Dendritic cell treated with granulocyte-macrophage colony-stimulating factor and Interleukin-4, amounts not matched to agents 40 ng/mL and 50 ng/mL, for 4 days (primary cell): ENCODE measurements at regions not wholly inside any gene's neighbourhood (a gene's known extent, or its start where the extent isn't known, plus 50 kb on each side); places are given as distances from the start of the nearest gene placed in this dataset.

Experiments
- H3K27ac Mint-ChIP-seq: one replicate; pipeline ENCODE4 v1.8.0; 2022; ENCODE audit warnings: mild to moderate bottlenecking, mixed read lengths
- H3K27me3 Mint-ChIP-seq: one replicate; pipeline ENCODE4 v1.8.0; 2022; ENCODE audit warnings: mild to moderate bottlenecking, mixed read lengths
- H3K36me3 Mint-ChIP-seq: one replicate; pipeline ENCODE4 v1.8.0; 2022; ENCODE audit warnings: low read depth, mixed read lengths
- H3K4me1 Mint-ChIP-seq: one replicate; pipeline ENCODE4 v1.8.0; 2022; ENCODE audit warnings: low read depth, mixed read lengths
- H3K4me3 Mint-ChIP-seq: one replicate; pipeline ENCODE4 v1.8.0; 2022; ENCODE audit warnings: mild to moderate bottlenecking, moderate library complexity, mixed read lengths
- H3K9me3 Mint-ChIP-seq: one replicate; pipeline ENCODE4 v1.8.0; 2022; ENCODE audit warnings: mixed read lengths
- intact Hi-C: fragments of 100-400 bp; cut with micrococcal nuclease; formaldehyde crosslinking; loops from one replicate; pipeline ENCODE4 v1.15.0; 2022

DNA sequence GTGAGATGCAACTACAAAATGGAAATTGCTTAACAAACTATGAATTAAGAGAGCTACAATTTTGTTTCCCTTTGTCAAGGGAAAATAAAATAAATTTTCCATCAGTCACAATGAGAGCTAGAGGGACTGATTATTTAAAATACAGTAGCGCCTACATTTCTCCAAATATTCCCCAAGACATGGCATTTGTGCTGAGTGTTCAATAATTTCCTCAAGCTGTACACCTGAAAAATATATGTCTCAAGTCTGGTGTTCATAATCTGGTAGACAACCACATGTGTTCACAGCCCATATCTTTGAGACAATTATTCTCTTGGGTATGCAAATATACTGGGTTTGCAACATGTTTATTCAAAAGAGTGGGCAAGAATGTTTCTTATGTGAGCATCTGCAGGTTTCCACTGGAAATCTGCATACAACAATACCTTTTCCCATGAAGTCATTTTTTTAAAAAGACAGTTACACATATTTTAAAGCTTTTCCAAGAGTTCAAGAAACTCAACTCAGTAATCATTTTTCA is 240.1 kb upstream of the VRK2 start:
- intact Hi-C loops: no loop called here
- peaks cover 15% of the 10 kb centered on the region for H3K9me3 Mint-ChIP-seq
- H3K27me3 Mint-ChIP-seq: no peaks in the 10 kb centered on the region
- H3K4me3 Mint-ChIP-seq: no peak overlapping the region
- H3K36me3 Mint-ChIP-seq: no peaks in the 10 kb centered on the region
- no peak overlapping the region for H3K27ac Mint-ChIP-seq
- no peaks in the 10 kb centered on the region for H3K4me1 Mint-ChIP-seq

DNA sequence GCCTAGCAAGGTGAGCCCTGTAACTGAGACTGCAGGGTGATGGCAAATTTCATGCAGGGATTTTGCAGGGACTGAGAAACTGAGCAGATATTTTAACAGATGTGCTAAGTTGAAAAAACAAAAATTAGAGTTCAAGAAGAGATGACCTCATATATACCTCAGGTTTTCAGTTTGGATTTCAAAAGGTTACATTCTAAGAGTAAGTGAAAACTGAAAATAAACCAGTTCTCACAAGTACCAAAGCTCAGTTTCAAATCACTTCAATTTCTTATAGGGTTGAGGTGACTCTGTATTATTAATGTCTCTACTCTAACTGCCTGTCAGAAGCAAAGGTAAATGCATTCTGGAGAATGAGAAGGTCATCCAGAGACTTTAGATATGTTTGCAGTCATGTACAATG is 237.4 kb upstream of the VRK2 start:
- Mint-ChIP-seq H3K36me3 (no peaks in the 10 kb centered on the region), H3K4me3 (no peak overlapping the region), H3K27ac (no peak overlapping the region), H3K9me3 (no peaks in the 10 kb centered on the region), H3K4me1 (no peaks in the 10 kb centered on the region), H3K27me3 (no peaks in the 10 kb centered on the region)
- intact Hi-C loops: no loop called here

DNA sequence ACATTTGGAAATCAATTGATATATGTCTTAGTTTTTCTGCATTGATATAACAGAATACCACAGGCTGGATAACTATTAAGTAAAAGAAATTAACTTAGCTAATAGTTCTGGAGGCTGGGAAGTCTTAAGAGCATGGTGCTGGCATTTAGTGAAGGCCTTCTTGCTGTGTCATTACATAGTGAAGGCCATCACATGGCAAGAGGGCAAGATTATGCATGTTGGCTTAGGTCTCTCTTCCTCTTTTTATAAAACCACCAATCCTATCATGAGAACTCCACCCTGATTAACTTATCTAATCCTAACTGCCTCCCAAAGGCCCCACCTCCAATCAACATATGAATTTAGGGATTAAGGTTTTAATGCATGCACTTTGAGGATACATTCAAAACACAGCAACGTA is 225.5 kb upstream of the VRK2 start:
- Mint-ChIP-seq H3K27me3 (no peaks in the 10 kb centered on the region), H3K9me3 (peaks cover 15% of the 10 kb centered on the region), H3K27ac (no peak overlapping the region), H3K4me1 (peaks cover 6% of the 10 kb centered on the region), H3K4me3 (no peak overlapping the region), H3K36me3 (no peaks in the 10 kb centered on the region)
- intact Hi-C loops: no loop called here

DNA sequence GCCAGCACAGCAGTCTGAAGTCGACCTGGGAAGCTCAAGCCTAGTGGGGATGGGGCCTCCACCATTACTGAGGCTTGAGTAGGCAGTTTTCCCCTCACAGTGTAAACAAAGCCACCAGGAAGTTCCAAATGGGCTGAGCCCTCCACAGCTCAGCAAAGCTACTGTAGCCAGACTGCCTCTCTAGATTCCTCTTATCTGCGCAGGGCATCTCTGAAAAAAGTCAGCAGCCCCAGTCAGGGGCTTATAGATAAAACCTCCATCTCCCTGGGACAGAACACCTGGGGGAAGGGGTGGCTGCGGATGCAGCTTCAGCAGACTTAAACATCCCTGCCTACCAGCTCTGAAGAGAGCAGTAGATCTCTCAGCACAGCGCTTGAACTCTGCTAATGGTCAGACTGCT is 218.4 kb upstream of the VRK2 start:
- Mint-ChIP-seq H3K36me3 (no peaks in the 10 kb centered on the region), H3K9me3 (peaks cover 56% of the 10 kb centered on the region), H3K27me3 (no peaks in the 10 kb centered on the region), H3K27ac (no peak overlapping the region), H3K4me3 (no peak overlapping the region), H3K4me1 (no peaks in the 10 kb centered on the region)
- intact Hi-C loops: no loop called here

DNA sequence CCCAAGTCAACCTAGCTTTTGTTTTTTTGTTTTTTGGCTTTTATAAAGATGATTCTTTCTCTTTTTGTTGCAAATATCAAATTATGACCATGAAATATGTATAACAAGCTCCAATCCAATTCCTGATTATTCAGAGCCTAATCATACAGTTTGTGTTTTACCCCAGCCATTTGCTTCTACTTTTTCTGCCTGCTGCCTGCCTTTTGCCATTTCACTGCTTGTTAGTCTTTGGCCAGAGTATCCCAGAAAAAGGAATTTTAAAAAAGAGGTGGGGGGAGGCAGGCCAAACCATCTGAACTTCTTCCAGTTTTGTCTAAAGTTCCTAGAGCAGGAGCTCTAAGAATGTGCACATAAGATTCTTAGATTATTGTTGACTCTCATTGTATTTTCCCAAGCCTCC is 211.9 kb upstream of the VRK2 start:
- Mint-ChIP-seq H3K9me3 (peaks cover 16% of the 10 kb centered on the region), H3K27ac (no peak overlapping the region)

DNA sequence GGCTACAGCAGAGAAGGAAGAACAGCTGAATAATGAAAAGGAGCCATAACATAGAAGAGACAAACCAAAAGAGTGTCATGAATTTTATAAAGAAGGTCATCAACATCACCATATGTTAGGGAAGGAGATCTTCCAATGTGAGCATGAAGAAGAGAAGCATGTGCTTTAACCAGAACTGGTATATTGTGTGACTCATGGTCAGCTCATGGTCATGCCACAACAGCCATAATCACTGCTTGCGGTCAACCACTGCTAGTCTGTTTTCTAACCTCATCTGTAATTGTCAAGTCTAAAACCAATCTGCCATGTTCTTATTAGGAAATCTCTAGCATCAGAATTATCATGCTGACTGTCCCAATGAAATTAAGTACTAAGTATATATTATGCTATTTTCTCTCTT is 204.1 kb upstream of the VRK2 start:
- Mint-ChIP-seq H3K27ac (no peak overlapping the region), H3K4me3 (no peak overlapping the region), H3K9me3 (peaks cover 11% of the 10 kb centered on the region), H3K36me3 (no peaks in the 10 kb centered on the region), H3K4me1 (no peaks in the 10 kb centered on the region), H3K27me3 (no peaks in the 10 kb centered on the region)
- intact Hi-C loops: no loop called here

More for the DNA sequence above, 211.9 kb upstream of the VRK2 start:
- Mint-ChIP-seq H3K4me1 (no peaks in the 10 kb centered on the region), H3K27me3 (no peaks in the 10 kb centered on the region), H3K36me3 (no peaks in the 10 kb centered on the region), H3K4me3 (no peak overlapping the region)
- intact Hi-C loops: no loop called here

DNA sequence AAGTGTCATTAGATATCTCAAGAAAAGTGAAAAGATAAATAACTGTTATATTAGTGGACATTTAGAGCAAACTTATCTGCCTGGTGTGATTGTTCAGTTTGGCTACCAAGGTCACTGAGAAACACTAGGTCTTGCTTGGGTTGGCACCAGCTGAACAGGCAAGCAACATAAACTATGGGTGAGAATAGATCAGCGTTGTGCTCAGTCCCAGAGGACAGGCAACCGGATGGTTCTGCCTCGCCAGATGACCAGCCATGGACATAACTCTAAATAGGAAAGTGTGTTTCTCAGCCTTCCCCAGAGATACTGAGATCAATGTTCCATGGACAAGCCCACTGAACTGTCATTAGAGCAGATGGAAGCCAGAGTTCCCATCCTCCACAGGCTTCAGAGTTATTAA is 203.4 kb upstream of the VRK2 start:
- H3K4me3 Mint-ChIP-seq: no peak overlapping the region
- peaks cover 11% of the 10 kb centered on the region for H3K9me3 Mint-ChIP-seq
- H3K4me1 Mint-ChIP-seq: no peaks in the 10 kb centered on the region
- H3K27me3 Mint-ChIP-seq: no peaks in the 10 kb centered on the region
- no peak overlapping the region for H3K27ac Mint-ChIP-seq
- intact Hi-C loops: no loop called here
- no peaks in the 10 kb centered on the region for H3K36me3 Mint-ChIP-seq

DNA sequence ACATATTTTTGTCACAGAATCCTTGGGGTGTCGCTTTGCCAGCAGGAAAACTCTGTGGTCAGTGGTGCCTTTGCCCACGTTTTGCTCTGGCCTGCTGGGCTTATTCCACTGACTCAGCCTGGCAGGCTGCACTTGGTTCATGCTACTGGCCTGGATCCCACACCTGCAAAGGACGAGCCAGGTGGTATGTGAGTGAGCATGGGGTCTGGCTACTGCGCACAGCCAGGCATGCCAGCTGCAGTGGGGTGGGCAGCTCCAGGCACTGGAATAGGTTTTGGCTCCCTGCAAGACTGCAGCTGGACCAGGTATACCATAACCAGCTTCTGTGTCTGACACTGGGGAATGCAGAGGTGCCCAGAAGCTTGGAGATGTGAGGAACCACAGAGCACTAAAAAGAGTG is 197.9 kb upstream of the VRK2 start:
- intact Hi-C loops: no loop called here
- no peaks in the 10 kb centered on the region for H3K36me3 Mint-ChIP-seq
- H3K9me3 Mint-ChIP-seq: peaks cover 11% of the 10 kb centered on the region
- H3K4me1 Mint-ChIP-seq: no peaks in the 10 kb centered on the region
- H3K27me3 Mint-ChIP-seq: no peaks in the 10 kb centered on the region
- H3K4me3 Mint-ChIP-seq: no peak overlapping the region
- H3K27ac Mint-ChIP-seq: no peak overlapping the region

DNA sequence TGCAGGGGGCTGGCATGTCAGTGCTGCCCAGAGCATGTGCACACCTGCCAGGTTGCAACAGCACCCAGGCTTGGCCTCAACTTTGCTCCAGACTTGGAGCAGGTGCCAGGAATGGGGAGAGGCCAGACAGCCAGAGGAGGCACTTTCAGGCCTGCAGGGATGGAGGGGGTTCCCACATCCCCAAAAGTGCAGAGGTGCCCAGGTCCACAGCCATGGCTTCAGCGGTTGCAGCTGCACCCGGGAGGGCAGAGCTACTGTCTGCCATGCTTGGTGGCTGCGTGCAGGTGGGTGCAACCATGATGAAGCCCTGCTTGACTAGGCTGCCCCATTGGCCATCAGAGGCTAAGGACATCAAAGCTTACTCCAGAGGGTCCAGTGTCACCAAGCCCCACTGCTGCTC is 196.8 kb upstream of the VRK2 start:
- Mint-ChIP-seq H3K4me3 (no peak overlapping the region), H3K36me3 (no peaks in the 10 kb centered on the region), H3K27me3 (no peaks in the 10 kb centered on the region), H3K27ac (no peak overlapping the region), H3K4me1 (no peaks in the 10 kb centered on the region), H3K9me3 (peaks cover 11% of the 10 kb centered on the region)
- intact Hi-C loops: no loop called here

DNA sequence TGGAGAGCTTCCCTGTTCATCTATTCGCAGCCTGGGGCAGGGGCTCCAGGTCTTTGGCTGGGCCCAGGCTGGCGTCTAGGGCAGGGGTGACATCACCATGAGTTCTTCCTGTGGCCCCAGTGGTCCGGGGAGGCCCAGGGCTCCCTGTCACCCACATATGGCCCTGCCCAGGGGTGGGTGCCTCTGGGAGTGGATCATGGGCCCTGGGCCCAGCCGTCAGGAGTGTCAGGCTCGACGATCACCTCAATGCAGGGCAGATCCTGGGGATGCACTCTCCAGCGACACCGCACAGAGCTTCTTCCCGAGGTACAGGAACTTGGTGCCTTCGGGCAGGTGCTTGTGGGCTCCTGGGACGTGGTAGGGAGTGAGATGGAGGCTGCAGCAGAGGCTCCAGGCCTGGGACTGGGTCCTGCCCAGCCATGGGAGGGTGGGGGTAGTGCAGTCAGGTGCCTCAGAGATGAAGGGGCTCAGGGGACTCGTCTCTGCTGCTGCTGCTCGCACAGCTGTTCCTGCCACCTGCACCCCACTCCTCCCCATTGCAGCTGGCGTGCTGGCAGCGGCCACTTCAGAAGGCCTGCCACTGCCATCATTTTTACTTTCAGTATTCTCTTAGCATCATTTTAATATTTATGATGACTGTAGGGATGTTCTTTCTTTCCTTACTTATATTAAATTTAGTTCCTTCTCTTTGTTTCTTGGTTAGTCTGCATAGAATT is 196.0 kb upstream of the VRK2 start:
- no peaks in the 10 kb centered on the region for H3K36me3 Mint-ChIP-seq
- H3K4me3 Mint-ChIP-seq: no peak overlapping the region
- intact Hi-C loops: no loop called here
- H3K9me3 Mint-ChIP-seq: peaks cover 11% of the 10 kb centered on the region
- no peaks in the 10 kb centered on the region for H3K4me1 Mint-ChIP-seq
- H3K27me3 Mint-ChIP-seq: no peaks in the 10 kb centered on the region
- H3K27ac Mint-ChIP-seq: no peak overlapping the region

DNA sequence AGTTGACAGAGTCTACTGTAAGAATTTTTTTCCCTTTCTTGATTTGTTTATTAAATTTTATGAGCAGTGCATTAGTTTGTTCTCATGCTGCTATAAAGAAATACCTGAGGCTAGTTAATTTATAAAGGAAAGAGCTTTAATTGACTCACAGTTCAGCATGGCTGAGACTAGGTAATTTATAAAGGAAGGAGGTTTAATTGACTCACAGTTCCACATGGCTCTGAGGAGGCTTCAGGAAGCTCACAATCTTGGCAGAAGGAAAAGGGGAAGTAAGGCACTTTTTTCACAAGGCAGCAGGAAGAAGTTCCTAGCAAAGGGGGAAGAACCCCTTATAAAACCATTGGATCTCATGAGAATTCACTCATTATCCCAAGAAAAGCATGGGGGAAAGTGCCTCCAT is 191.4 kb upstream of the VRK2 start:
- Mint-ChIP-seq H3K27ac (no peak overlapping the region), H3K36me3 (no peaks in the 10 kb centered on the region), H3K27me3 (no peaks in the 10 kb centered on the region), H3K4me1 (no peaks in the 10 kb centered on the region), H3K4me3 (no peak overlapping the region), H3K9me3 (no peaks in the 10 kb centered on the region)
- intact Hi-C loops: no loop called here

DNA sequence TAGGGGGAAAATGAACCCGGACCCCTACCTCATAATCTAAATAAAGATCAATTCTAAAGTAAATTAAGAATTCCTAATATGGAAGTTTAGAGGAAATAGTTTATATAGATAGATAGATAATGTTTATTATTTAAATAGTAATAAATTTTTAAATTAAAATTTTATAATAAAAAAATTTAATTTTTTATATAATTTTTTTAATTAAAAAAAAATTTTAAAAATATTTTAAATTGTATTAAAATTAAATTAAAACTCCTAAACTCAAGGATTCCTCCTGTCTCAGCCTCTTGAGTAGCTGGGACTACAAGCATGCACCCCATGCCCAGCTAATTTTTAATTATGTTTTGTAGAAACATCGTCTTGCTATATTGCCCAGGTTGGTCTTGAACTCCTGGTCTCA is 186.9 kb upstream of the VRK2 start:
- H3K27ac Mint-ChIP-seq: no peak overlapping the region
- no peak overlapping the region for H3K4me3 Mint-ChIP-seq
- H3K4me1 Mint-ChIP-seq: no peaks in the 10 kb centered on the region
- H3K36me3 Mint-ChIP-seq: no peaks in the 10 kb centered on the region
- H3K27me3 Mint-ChIP-seq: no peaks in the 10 kb centered on the region
- intact Hi-C loops: no loop called here
- H3K9me3 Mint-ChIP-seq: no peaks in the 10 kb centered on the region

DNA sequence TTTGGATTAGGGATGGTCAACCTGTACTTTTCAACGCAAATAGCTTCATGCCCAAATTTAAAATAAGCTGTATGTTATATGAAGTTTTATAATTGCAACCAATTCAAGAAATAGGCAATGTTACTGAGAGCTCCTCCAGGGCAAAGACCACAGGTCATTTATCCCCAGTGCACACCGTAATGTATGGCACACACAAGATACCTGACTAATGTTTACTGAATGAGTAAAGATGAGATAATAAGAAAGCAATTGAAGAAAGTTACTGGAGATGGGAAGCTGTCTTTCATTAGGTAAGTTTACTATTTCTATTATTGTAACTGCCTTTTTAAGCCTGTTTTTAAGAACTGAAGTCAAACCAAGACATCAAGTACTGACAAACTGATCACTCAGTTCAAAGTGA is 184.5 kb upstream of the VRK2 start:
- Mint-ChIP-seq H3K36me3 (no peaks in the 10 kb centered on the region), H3K27me3 (no peaks in the 10 kb centered on the region), H3K4me3 (no peak overlapping the region), H3K27ac (no peak overlapping the region), H3K9me3 (no peaks in the 10 kb centered on the region), H3K4me1 (no peaks in the 10 kb centered on the region)
- intact Hi-C loops: no loop called here

DNA sequence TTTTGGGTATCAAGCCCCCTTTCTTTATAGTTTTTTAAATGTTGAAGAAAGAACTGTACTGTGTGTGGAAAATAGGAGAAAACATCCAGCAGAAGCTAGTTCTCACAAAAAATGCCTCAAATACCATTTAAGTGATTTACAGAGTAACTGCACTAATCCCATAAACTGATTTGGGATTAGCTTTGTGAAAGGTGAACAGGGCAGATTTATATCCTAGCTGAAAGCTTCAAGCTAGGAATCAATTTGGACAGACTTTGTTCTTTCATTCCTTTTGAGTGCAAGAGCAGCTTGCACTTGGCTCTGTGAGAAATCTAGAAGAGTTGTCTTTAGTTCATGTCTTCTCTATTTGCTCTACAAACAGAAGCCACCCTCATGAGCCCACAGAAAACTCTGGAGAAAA is 183.9 kb upstream of the VRK2 start:
- H3K27ac Mint-ChIP-seq: no peak overlapping the region
- intact Hi-C loops: no loop called here
- H3K4me3 Mint-ChIP-seq: no peak overlapping the region
- no peaks in the 10 kb centered on the region for H3K9me3 Mint-ChIP-seq
- no peaks in the 10 kb centered on the region for H3K27me3 Mint-ChIP-seq
- no peaks in the 10 kb centered on the region for H3K4me1 Mint-ChIP-seq
- H3K36me3 Mint-ChIP-seq: no peaks in the 10 kb centered on the region

DNA sequence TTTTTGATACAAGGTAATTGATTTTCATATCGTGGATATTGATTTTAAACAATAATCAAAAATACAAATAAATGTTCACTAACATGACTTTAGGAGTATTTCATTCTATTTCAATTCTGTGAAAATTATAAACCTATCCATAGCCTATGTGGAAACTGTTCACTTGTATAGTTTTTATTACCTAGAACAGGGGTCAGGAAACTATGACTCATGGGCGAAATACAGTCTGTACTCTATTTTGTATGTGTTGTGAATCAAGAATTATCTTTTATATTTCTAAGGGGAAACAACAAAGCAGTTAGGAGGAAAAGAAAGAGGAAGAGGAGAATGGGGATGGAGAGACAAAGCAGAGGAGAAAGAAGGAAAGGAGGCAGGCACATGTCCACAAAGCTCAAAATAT is 181.7 kb upstream of the VRK2 start:
- no peaks in the 10 kb centered on the region for H3K4me1 Mint-ChIP-seq
- H3K4me3 Mint-ChIP-seq: no peak overlapping the region
- intact Hi-C loops: no loop called here
- no peak overlapping the region for H3K27ac Mint-ChIP-seq
- H3K9me3 Mint-ChIP-seq: no peaks in the 10 kb centered on the region
- no peaks in the 10 kb centered on the region for H3K36me3 Mint-ChIP-seq
- H3K27me3 Mint-ChIP-seq: no peaks in the 10 kb centered on the region
